HFF-Myc (cell line): ENCODE measurements at regions not wholly inside any gene's neighbourhood (a gene's known extent, or its start where the extent isn't known, plus 50 kb on each side); places are given as distances from the start of the nearest gene placed in this dataset.

ENCODE experiments used
- DNase-seq: peaks from one replicate; pipeline ENCODE4 v3.0.0-alpha.2; 2011; ENCODE audit warnings: low read depth; ENCODE audit errors: extremely low read depth
- H3K4me3 ChIP-seq: replicated peaks from 2 replicates; pipeline ENCODE4 v1.5.1; 2011; ENCODE audit warnings: low read depth, mild to moderate bottlenecking, control low read depth, low read length
- TF ChIP-seq, protein P1 (sequence below): IDR thresholded peaks from 2 replicates; pipeline ENCODE4 v1.5.1; 2012; ENCODE audit warnings: mild to moderate bottlenecking, low read depth, low read length, control low read depth; ENCODE audit errors: missing control alignments

- TF ChIP-seq, protein P1, sequence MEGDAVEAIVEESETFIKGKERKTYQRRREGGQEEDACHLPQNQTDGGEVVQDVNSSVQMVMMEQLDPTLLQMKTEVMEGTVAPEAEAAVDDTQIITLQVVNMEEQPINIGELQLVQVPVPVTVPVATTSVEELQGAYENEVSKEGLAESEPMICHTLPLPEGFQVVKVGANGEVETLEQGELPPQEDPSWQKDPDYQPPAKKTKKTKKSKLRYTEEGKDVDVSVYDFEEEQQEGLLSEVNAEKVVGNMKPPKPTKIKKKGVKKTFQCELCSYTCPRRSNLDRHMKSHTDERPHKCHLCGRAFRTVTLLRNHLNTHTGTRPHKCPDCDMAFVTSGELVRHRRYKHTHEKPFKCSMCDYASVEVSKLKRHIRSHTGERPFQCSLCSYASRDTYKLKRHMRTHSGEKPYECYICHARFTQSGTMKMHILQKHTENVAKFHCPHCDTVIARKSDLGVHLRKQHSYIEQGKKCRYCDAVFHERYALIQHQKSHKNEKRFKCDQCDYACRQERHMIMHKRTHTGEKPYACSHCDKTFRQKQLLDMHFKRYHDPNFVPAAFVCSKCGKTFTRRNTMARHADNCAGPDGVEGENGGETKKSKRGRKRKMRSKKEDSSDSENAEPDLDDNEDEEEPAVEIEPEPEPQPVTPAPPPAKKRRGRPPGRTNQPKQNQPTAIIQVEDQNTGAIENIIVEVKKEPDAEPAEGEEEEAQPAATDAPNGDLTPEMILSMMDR, result no peak
- no peak for DNase-seq
- H3K4me3 ChIP-seq, result no peak overlapping the region
Measured at GRCh38 chr3:45277636-45278035, 51.5 kb upstream of the TMEM158 start.

DNA sequence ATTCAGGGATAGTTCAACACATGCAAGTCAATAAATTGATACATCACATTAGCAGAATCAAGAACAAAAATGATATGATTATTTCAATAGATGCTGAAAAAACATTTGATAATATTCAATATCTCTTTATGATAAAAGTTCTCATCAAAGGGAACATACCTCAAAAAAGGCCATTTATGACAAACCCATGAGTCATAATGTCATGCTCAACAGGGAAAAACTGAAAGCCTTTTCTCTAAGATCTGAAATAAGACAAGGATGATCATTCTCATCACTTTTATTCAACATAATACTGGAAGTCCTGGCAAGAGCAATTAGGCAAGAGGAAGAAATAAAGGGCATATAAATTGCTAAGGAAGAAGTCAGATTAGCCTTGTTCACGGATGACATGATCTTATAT, 54.1 kb upstream of the TMEM158 start:
- H3K4me3 ChIP-seq, result no peak overlapping the region
- DNase-seq, result no peak
- TF ChIP-seq, protein P1, result no peak

- TF ChIP-seq, protein P1, result no peak
- DNase-seq, result no peak
- no peak overlapping the region for H3K4me3 ChIP-seq
Measured at GRCh38 chr3:45280971-45281370, 54.9 kb upstream of the TMEM158 start.

DNA sequence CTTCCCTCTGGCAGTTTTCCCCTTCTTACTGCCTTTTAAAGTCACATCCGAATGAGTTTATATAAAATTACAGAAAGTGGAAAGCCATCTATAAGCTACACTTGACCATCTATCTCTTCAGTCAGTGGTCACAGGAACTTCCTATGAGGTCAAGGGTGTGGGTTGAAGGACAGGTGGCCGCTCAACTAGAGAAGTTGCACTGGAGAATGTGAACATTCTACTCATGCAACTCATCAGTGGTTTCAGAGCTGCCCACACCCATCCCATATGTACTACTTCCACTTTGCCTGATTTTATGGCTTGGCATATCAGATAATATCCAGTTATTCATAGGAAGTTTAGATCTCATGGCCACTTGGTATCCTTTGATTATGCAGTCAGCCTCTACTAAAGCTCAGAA, 57.4 kb upstream of the TMEM158 start:
- TF ChIP-seq, protein P1, result no peak
- no peak overlapping the region for H3K4me3 ChIP-seq
- no peak for DNase-seq

GRCh38 chr3:45297331-45297730, 71.2 kb upstream of the TMEM158 start:
- no peak for DNase-seq
- H3K4me3 ChIP-seq, result no peak overlapping the region
- TF ChIP-seq, protein P1, result no peak

- TF ChIP-seq, protein P1, result no peak
- H3K4me3 ChIP-seq, result no peak overlapping the region
- no peak for DNase-seq
Measured at GRCh38 chr3:45302470-45302869, 76.4 kb upstream of the TMEM158 start.

DNA sequence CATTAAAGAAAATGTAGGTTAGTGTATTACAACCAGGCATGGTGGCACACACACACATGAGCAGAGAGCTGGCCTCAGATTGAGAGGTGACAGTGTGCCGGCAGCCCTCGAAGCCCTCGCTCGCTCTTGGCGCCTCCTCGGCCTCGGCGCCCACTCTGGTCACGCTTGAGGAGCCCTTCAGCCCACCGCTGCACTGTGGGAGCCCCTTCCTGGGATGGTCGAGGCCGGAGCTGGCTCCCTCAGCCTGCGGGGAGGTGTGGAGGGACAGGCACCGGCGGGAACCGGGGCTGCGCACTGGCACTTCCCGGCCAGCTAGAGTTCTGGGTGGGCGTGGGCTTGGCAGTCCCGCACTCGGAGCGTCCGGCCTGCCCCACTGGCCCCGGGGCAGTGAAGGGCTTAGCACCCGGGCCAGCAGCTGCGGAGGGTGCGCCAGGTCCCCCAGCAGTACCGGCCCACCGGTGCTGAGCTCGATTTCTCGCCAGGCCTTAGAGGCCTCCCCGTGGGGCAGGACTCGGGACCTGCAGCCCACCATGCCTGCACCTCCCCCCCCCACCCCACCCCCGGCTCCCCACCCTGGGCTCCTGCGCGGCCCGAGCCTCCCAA, 80.4 kb upstream of the TMEM158 start:
- no peak for DNase-seq
- TF ChIP-seq, protein P1, result no peak
- no peak overlapping the region for H3K4me3 ChIP-seq
